ENCODE measurements at regions not wholly inside any gene's neighbourhood (a gene's known extent, or its start where the extent isn't known, plus 50 kb on each side); places are given as distances from the start of the nearest gene placed in this dataset.
"Not testable (repeated sequence)": the region's sequence is repeated elsewhere in the genome, so short reads cannot be mapped to it uniquely, and the experiment has no call there.

- Mint-ChIP-seq H3K36me3 (ENCODE audit: insufficient read depth, unreplicated experiment) (no peaks in the 10 kb centered on the region), H3K4me3 (ENCODE audit: unreplicated experiment) (no peak overlapping the region), H3K4me1 (ENCODE audit: insufficient read depth, unreplicated experiment) (no peaks in the 10 kb centered on the region), H3K27me3 (ENCODE audit: insufficient read depth, unreplicated experiment) (no peaks in the 10 kb centered on the region), H3K27ac (ENCODE audit: low read depth, unreplicated experiment) (no peak overlapping the region), H3K9me3 (ENCODE audit: unreplicated experiment) (peaks cover 14% of the 10 kb centered on the region)
- BruUV-seq (replicated peaks) = no TSS peak
- CTCF ChIA-PET = no interaction called here
- POLR2A ChIA-PET = no interaction called here
- no peak for TF ChIP-seq CTCF (IDR thresholded peaks at IDR 0.05; ENCODE audit: unreplicated experiment)
- intact Hi-C loops (cut with micrococcal nuclease) = no loop called here
- no peak for DNase-seq (ENCODE audit: unreplicated experiment)
Measured at GRCh38 chr11:134591338-134591737, 179.3 kb upstream of the B3GAT1 start.

GRCh38 chr11:134589129-134589528 lies 177.1 kb upstream of the B3GAT1 start:
- Mint-ChIP-seq H3K4me3 (ENCODE audit: unreplicated experiment) (no peak overlapping the region), H3K4me1 (ENCODE audit: insufficient read depth, unreplicated experiment) (no peaks in the 10 kb centered on the region), H3K27me3 (ENCODE audit: insufficient read depth, unreplicated experiment) (no peaks in the 10 kb centered on the region), H3K36me3 (ENCODE audit: insufficient read depth, unreplicated experiment) (no peaks in the 10 kb centered on the region), H3K27ac (ENCODE audit: low read depth, unreplicated experiment) (no peak overlapping the region), H3K9me3 (ENCODE audit: unreplicated experiment) (peaks cover 14% of the 10 kb centered on the region)
- no TSS peak for BruUV-seq (replicated peaks)
- DNase-seq (ENCODE audit: unreplicated experiment) = no peak
- POLR2A ChIA-PET = interaction anchor here (0.7 kb wide), 1 partner anchor 81 kb away, joined by 4 read pairs; no protein-coding TSS in a partner anchor
- intact Hi-C loops (cut with micrococcal nuclease) = no loop called here
- CTCF ChIA-PET = interaction anchor here (0.8 kb wide), 1 partner anchor 71 kb away, joined by 3 read pairs; no protein-coding TSS in a partner anchor
- TF ChIP-seq CTCF (IDR thresholded peaks at IDR 0.05; ENCODE audit: unreplicated experiment) = no peak

GRCh38 chr11:134588460-134589110 lies 176.5 kb upstream of the B3GAT1 start:
- BruUV-seq (replicated peaks); H3K36me3 Mint-ChIP-seq (ENCODE audit: insufficient read depth, unreplicated experiment); intact Hi-C loops (cut with micrococcal nuclease); DNase-seq (ENCODE audit: unreplicated experiment); H3K27ac Mint-ChIP-seq (ENCODE audit: low read depth, unreplicated experiment); H3K4me3 Mint-ChIP-seq (ENCODE audit: unreplicated experiment); H3K27me3 Mint-ChIP-seq (ENCODE audit: insufficient read depth, unreplicated experiment); H3K4me1 Mint-ChIP-seq (ENCODE audit: insufficient read depth, unreplicated experiment): not testable (repeated sequence)
- ChIA-PET POLR2A (interaction anchor here (0.7 kb wide), 1 partner anchor 82 kb away, joined by 4 read pairs; no protein-coding TSS in a partner anchor), CTCF (interaction anchor here (0.7 kb wide), 1 partner anchor 44 kb away, joined by 4 read pairs; no protein-coding TSS in a partner anchor)
- H3K9me3 Mint-ChIP-seq (ENCODE audit: unreplicated experiment) = peaks cover 14% of the 10 kb centered on the region

GRCh38 chr11:134587345-134587744 lies 175.3 kb upstream of the B3GAT1 start:
- no peak for DNase-seq (ENCODE audit: unreplicated experiment)
- no TSS peak for BruUV-seq (replicated peaks)

More at GRCh38 chr11:134587345-134587744, 175.3 kb upstream of the B3GAT1 start:
- ChIA-PET CTCF (no interaction called here), POLR2A (no interaction called here)
- TF ChIP-seq CTCF (IDR thresholded peaks at IDR 0.05; ENCODE audit: unreplicated experiment) = no peak
- Mint-ChIP-seq H3K27me3 (ENCODE audit: insufficient read depth, unreplicated experiment) (no peaks in the 10 kb centered on the region), H3K36me3 (ENCODE audit: insufficient read depth, unreplicated experiment) (no peaks in the 10 kb centered on the region), H3K9me3 (ENCODE audit: unreplicated experiment) (peaks cover 14% of the 10 kb centered on the region), H3K27ac (ENCODE audit: low read depth, unreplicated experiment) (no peak overlapping the region), H3K4me1 (ENCODE audit: insufficient read depth, unreplicated experiment) (no peaks in the 10 kb centered on the region), H3K4me3 (ENCODE audit: unreplicated experiment) (no peak overlapping the region)
- intact Hi-C loops (cut with micrococcal nuclease) = no loop called here

Measured in MCF 10A (cell line).